ENCODE measurements at regions not wholly inside any gene's neighbourhood (a gene's known extent, or its start where the extent isn't known, plus 50 kb on each side); places are given as distances from the start of the nearest gene placed in this dataset.
"Not testable (repeated sequence)": the region's sequence is repeated elsewhere in the genome, so short reads cannot be mapped to it uniquely, and the experiment has no call there.

DNA sequence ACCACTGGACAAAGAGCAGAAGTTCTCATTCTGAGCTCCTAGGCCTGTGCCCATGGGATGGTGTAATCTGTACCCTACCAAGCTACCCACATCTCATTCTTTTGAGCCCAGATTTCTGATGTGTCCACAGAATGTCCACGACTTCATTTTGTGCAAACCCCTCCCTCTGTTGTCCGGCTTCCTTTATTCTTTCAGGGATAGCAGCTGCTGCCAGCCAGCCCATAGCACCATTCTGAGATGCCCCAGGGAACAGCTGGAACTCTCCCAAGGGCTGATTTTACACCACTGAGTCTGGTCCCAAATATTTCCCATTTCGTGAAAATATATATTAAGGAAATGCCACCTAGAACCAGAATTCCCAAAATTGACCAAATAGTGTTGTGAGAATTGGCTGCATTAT is 236.6 kb downstream of the SATB1 start:
- no peak for DNase-seq

DNA sequence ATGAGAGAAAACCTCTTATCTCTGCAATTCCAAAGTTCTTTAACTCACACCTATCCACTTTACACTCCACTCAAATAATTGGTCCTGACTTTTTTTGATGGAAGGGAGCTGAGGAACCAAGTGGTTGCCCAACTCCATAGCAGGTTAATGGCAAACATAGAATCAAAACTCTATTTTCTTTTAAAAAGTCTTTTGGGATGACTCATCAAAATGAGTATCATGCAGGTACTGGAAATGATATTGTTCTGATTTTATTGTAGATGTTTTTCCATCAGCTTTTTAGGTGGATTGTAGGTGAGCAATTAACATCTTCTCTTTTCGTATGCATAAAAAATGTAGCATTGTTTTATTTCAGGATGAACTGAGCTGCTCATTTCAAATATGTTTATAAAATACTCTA is 239.5 kb downstream of the SATB1 start:
- DNase-seq: no peak

DNA sequence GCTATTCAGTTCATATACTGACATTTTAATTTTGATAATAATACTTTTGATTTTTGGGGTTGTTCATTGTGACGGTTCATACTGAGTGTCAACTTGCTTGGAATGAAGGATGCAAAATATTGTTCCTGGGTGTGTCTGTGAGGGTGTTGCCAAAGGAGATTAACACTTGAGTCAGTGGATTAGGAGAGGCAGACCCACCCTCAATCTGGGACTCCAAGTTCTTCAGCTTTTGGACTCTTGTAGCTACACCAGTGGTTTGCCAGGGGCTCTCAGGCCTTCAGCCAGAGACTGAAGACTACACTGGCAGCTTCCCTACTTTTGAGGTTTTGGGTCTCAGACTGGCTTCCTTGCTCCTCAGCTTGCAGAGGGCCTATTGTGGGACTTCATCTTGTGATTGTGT is 242.2 kb downstream of the SATB1 start:
- DNase-seq: not testable (repeated sequence)

DNA sequence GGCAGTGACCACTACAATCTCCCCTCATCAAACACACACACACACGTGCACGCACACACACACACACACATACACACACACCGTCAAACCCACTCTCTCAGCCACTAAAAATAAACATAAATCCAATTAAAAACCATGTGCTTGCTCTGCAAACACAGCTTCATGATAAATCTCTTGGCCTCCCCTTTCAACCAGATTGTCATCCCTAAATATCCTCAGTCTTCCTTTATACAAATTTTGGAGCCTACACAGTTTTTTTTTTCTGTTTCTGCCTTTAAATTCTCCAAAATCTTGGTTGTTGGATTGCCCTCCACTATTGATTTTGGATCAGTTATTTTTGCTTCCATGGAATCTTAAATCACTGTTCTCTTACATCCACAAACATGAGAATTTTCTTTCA is 245.6 kb downstream of the SATB1 start:
- DNase-seq: no peak

DNA sequence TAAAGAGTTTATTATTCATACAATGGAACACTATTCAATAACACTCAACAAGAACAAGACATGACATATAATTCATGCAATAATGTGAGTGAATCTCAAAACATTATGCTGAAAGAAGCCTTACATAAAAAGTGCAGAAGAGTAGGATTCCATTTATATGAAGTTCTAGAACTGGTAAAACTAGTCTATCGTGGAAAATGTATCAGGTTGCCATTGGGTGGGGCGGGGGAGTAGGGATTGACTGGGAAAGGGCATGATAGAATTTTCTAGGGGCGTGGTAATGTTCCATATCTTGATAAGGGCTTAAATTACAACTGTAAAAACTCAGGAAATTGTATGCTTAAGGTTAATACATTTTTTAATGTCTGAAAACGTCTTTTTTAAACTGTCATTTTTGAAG is 247.9 kb downstream of the SATB1 start:
- DNase-seq: no peak

DNA sequence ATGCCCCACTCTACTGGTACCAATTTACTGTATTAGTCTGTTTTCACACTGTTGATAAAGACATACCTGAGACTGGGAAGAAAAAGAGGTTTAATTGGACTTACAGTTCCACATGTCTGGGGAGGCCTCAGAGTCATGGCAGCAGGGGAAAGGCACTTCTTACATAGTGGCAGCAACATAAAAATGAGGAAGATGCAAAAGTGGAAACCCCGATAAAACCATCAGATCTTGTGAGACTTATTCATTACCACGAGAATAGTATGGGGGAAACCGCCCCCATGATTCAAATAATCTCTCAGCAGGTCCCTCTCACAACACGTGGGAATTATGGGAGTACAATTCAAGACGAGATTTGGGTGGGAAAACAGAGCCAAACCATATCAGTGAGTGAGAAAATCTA is 251.2 kb downstream of the SATB1 start:
- not testable (repeated sequence) for DNase-seq

DNA sequence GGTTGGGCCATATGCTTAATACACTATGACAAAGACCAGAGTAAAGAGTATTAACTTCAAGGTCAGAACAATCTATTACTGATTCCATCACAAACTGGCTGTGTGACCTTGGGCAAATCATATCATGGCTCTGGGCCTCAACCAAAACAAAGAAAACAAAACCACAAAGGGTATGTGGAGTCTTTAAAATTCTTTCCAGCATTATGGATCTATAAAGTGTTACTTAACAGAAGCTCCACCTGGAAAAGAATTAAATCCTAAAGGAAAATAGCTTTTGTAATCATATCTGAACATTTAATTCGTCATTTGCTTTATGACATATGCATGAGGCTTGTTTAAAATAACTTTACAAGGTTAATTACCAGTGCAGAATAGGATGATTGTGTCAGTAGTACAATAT is 265.5 kb downstream of the SATB1 start:
- no peak for DNase-seq

DNA sequence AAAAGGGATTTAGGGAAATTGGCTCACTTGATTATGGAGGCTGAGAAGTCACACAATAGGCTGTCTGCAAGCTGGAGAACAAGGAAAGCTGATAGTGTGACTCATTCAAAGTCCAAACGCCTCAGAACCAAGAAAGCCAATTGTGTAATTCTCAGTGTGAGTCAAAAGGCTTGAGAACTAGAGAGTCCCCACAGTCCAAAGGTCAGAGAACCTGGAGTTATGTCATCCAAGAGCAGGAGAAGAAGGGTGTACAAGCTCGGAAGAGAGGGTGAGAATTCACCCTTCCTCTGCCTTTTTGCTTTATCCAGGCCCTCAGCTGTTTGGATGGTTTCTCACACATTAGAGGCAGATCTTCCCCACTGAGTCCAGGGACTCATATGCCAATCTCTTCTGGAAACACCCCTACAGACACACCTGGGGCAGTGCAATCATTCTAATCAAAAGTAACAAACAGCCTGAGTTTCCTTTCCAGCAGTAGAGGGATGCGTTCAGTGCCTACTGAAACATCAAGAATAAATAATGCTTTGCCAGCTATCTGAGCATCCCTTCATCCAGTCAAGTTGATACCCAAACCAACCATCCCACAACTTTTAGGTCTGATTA is 271.5 kb downstream of the SATB1 start:
- no peak for DNase-seq

DNA sequence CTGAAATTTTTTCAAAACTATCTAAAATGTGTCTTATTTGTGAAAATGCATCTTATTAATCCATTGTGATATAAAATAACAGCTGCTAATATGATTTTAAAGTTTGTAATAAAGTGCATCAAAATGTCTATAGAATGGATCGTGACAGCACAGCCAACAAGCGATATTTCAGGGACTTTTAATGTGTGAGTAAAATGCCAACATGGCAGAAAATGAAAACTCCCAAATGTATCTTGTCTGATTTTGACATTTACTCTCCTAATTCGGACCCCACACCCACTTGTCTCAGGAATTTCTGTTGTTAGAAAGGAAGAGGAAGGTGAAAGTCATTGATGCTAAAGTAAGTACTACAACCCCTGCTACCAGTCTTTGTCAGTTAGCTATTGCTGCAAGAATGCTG is 273.9 kb downstream of the SATB1 start:
- no peak for DNase-seq

DNA sequence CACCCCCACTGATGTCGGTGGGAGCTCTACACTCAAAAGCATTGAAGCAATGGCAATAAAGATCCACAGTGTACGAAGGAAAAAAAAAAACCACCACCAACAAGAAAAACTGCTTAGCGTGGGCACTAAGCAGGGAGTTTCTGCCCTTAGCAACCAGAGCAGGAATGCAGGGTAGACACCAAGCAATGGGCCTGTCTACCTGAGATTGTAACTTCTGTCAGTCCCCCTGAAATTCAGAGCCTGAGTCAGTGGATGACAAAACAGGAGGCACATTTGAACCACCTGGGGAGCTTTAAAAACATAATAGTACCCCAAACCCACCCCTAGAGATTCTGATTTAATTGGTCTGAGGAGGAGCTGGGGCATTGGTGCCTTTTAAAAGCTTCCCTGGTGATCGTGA is 275.2 kb downstream of the SATB1 start:
- no peak for DNase-seq

DNA sequence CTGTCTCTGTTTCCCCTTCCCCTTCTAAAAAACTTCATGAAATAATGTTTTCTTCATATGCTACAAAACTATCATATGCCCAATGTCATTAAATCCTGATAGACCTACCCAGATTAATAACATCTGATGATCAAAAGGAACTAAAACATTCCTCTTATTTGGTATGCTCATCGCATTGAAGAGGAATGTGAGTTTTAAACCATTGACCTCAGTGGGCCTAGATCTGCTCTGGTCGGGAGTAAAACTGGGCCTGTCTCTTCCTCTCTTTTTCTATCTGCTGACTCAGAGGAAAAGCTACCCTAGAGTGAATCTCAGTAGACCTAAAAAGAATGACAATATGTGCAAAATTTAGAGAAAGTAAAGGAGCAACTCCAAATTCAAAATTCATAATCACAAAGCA is 275.8 kb downstream of the SATB1 start:
- DNase-seq: no peak

DNA sequence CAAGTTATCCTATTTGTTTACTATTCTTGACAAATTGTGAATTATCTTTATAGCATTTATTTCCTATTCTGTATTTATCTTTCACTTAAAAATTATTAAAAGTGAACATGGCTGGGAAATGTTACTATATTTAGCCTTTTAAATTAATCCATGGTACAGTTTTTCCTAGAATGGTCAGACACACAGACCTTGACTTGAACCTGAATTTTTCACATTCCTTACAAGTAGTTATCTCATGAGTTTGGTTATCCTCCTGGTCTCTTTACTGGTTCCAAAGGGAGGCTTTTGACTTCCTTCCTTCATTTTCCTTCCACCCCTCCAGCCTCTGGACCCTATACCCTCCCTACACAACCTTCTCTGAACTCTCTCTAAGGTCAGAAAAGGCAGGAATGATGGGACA is 280.6 kb downstream of the SATB1 start:
- DNase-seq: no peak

DNA sequence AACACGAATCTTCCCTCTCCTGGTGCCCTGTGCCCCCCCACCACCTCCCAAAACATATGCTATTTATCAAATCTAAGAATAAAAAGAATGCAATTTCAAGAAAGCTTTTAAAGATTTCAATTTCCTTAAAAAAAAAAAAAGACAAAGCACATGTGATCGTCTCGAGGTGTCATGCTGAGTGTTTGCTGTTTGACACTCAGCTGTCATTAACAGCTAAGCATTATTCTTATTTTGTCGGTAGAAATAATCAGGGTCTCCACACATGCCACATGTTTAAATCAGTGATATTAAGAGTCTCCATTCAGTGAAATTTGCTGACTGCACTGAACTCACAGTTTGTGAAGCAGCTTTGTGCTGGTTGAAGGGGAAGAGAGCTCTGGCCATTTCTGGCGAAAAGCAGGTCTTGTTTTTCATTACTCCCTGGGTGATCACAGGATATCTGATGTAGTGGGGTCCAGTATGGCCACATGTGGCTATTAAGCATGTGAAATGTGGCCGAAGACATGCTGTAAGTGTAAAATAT is 281.8 kb downstream of the SATB1 start:
- no peak for DNase-seq

DNA sequence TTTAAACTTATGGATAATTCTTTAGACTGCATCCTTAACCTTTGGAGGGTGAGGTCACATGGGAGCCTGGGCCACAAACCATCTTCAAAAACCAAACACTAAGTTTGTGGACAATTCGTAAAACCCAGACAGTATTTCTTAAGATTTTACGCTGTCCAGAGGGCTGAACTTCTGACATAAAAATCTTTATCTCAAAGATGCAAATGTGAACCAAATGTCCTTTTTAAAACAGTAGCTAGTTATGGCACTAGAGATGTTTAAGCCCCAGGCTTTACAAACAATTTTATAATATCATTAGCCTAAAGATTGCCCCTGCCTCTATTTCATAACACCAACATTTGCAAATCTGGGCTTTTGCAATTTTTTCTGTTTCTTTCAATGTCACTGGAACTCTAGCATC is 287.2 kb downstream of the SATB1 start:
- DNase-seq: no peak

DNA sequence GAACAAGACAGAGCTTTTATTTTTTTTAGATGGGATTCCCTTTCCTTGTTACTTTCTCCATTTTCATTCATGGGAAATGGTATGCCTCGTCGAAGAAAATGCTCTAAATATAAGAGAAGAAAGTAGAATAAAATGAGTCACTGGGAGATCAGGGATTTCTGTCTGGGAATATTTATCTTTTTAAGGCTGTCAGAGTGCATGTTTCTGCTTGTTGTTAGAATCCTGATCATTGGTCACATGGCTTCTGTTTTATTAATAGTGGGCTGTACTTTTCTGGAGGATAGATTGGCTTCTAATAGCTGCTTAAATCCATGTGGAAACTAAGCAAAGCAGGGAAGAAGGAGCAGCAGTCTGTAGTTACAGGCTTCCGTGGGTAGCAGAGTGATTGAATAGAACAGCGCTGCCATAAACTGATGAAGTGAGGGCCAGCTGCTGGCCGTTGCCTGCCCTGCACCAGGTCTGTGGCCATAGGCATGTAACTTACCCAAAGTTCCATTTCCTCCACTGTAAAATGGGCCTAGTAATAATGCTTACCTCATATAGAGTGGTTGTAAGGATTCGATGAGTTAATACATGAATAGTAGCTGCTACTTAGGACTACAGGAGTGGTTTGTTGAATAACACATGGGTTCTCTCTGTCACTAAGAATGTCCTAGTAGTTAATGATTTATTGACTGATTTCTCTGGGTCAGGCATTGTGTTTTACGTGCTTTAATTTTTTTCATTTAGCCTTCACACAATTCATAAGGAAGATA is 289.9 kb downstream of the SATB1 start:
- no peak for DNase-seq

DNA sequence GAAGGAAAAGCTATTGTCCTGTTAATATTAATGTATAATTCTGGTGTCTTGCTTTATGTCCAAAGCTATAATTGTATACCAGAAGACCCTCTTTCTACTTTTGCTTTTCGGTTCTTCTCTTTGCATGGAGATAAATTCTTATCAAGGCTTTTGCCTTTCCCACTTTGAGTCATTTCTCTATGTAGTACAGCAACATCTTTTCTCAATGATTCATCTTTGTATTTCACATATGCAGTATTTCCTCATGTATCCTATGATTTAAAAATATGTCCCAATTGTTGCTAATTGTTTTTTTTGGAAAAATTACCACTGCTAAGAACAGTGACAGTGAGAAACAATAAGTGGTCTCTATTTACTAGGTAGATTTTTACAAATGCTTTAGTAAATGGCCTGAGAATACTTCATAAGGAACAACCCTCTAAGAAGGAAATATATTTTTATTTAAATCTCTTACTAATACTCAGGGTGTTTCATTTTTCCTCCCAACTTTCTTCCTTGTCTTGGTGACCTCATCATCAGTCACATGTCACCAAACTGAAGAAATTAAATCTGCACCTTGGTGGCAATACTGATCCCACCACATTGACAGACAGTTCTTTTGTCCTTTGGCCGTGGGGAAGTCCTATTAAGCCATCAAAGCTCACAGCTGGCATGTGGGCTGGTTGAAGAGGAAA is 290.6 kb downstream of the SATB1 start:
- DNase-seq: no peak

DNA sequence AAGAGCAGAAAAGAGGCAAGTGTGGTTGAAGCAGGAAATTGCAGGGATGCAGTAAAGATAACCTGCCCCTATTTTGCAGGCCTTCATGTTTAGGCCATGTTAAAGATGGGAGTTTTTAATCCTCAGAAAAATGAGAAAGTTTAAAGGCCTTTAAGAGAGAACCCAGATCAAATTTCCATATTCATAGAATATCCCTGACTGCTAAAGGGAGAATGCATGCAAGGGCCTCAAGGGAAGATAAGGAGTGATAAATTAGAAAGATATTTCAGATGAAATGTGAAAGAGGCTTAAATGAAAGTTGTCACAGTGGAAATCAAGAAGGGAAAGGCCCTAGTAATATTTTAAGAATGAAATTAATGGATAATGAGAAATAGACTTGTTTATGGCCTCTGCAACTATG is 292.1 kb downstream of the SATB1 start:
- DNase-seq: no peak

DNA sequence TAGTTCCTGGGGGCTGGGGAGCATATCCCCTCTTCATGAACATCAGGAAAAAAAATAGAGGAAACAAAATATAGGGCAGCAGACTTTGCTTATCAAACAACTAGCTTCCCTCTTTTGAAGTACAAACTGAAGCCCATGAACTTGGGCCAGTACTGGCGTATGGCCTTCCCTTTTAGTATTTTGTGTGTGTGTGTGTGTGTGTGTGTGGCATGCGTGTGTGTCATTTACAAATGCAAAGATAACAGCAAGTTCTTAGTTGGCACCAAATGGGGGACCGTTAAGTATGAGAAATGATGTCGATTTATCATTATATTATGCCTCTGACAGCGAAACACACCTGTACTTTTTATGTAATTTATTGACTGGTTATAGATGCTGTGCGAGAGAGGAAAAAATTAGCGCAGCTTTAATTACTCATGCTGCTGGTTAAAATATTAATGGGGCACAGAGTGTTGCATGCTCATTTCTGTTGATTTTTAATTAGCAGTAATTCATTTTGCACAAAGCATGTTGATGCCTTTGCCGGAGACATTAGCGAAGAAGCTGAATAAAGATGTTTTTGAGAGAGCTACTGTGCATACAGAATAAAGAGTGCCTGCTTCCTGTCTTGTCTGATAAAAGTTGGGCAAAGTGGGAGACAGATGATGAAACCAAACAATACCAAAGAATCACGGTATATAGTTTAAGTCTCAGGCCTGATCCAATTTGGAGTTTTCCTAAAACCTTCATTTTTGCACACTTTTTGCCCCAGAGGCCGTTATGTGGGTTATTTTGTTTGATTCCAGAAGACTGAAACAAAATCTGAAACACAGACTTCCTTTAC is 297.1 kb downstream of the SATB1 start:
- no peak for DNase-seq

DNA sequence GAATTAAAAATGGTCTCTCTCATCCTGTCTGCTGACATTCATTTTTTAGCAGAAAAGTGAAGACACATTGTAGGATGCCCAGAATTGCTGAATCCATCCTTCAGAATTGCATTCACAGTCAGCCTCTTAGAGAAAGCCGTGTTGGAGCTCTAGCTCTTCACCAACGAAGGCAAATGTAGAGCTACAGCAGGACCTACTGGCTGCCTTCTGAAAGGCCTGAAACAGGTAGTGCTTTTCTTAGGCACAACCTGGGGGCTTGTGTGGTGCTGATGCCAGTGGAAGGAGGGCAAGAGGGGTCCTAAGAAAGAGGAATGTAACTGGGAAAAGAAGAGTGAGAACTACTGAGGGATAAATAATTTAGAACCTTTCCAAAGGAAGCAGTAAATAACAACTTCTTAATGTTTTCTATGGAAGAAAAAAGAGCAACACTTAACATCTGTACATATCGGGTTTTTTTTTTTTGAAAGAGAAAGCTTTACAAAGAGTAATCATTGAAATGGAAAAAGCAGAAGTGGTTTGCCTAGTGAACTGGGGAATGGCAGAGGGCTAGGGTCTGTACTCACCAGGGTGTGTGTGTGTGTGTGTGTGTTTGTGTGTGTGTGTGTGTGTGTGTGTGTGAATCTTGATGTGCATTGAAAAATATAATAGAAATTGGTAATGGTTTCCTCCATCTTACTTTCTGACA is 297.8 kb downstream of the SATB1 start:
- no peak for DNase-seq

DNA sequence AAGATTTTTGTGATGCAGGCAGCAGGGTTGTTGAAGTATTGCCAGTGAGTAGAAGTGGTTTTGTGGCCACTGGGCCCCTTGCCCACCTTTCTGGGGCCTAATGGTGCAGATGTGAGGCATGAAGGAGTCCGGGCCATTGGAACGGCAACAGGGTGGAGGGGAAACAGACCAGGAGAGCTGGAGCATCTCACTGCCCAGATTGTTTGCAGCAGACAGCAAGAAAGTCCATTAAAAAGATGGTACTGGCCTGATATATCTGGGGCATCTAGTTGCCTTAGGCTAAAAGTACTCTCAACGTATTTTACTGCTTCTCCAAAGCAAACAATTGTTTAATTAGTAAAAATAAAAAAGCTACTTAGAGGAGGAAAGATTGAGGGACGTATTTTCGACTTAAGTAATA is 298.4 kb downstream of the SATB1 start:
- DNase-seq: no peak

DNA sequence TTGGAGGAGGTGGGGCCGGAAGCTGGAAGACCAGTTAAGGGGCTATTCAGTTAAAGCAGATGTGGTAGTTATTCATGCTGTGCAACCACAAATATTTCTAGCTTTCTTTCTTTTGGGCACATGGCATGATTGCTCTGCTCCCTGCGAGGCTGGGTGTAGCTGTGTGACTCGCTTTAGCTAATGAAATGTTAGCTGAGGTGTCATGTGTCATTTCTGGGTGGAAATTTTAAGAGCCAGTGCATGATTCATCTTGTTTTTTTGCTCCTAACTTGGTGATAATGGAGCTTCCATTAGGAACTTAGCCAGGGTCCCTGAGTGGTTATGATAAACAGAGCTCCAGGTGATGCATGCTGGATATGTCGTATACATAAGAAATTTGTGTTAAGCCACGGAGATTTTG is 300.6 kb downstream of the SATB1 start:
- DNase-seq: no peak

DNA sequence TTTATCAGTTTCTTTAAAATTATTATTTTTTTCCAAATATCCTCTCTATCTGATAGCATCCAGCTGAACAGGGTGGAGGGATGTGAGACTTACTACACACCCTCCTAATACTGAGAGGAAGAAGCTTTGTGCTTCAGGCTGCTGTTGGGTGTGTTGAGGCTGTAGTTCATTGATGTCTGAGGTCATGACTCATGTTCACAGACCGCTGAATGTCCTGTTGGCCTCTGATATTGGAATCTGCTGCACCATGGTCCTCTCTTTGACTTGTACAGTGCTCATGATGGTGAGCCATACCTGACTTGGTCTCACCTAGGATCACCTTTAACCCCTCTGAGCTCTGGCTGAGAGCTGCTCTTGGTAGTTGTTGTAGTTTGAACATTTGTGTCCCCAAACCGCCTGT is 302.9 kb downstream of the SATB1 start:
- no peak for DNase-seq

DNA sequence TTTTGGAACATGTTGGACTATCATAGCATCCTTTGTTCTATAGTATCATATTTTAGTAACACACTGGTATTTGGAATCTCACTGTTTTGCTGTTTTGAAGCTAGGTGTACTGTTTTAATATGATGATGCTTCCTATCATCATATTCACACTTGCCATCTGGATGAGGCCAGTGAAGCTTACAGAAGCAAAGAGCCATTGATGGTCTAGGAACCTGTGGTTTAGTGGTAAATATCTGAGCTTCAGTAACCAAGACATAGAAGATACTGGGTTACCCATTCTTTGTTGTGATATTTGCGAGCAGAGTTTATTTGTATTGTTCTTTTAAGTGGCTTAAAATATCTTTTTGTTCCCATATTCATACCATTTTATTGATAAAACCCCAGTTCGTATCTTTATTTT is 304.1 kb downstream of the SATB1 start:
- DNase-seq: no peak

All from NCI-H446 treated with DMSO at 0.1 percent for 48 hours (cell line).